K562 (cell line): ENCODE measurements at regions not wholly inside any gene's neighbourhood (a gene's known extent, or its start where the extent isn't known, plus 50 kb on each side); places are given as distances from the start of the nearest gene placed in this dataset.

Source experiments
- ARID1B ChIP-seq: fragments of 450-650 bp; IDR thresholded peaks from 2 replicates; pipeline ENCODE4 v1.6.1; 2016; ENCODE audit warnings: antibody characterized with exemption, mild to moderate bottlenecking, inconsistent platforms
- BCLAF1 ChIP-seq, 2 experiments: fragments of 450-650 bp in 1 of 2; IDR thresholded peaks; 2 replicates each; pipeline ENCODE4 v1.6.1; 2011 to 2017; ENCODE audit warnings: low read depth in 2 of 2, antibody characterized with exemption in 1 of 2, borderline replicate concordance in 1 of 2, low read length in 1 of 2, mild to moderate bottlenecking in 1 of 2, mixed read lengths in 1 of 2; ENCODE audit not compliant: control insufficient read depth in 1 of 2
- CBX3 ChIP-seq, 2 experiments: IDR thresholded peaks; 1 replicate in 1 of 2; 2 replicates in 1 of 2; pipeline ENCODE4 v1.6.1; 2012; ENCODE audit warnings: inconsistent platforms in 2 of 2, low read length in 2 of 2, borderline replicate concordance in 1 of 2, control low read depth in 1 of 2
- CBX8 ChIP-seq: fragments of 200-600 bp; sonication (generic); IDR thresholded peaks from 2 replicates; pipeline ENCODE4 v1.6.1; 2012; ENCODE audit warnings: borderline replicate concordance, mixed run types, low read depth, mild to moderate bottlenecking, moderate library complexity, mixed read lengths, low read length, control low read depth, inconsistent platforms; ENCODE audit not compliant: poor library complexity, severe bottlenecking; ENCODE audit errors: extremely low read depth
- DNMT1 ChIP-seq: fragments of 450-650 bp; IDR thresholded peaks from 2 replicates; pipeline ENCODE4 v1.6.1; 2016; ENCODE audit warnings: antibody characterized with exemption, mild to moderate bottlenecking
- HDAC1 ChIP-seq, 2 experiments: fragments of 450-650 bp; IDR thresholded peaks; 2 replicates each; pipeline ENCODE4 v1.6.1; 2016 to 2017; ENCODE audit warnings: inconsistent platforms in 1 of 2, mild to moderate bottlenecking in 1 of 2, moderate library complexity in 1 of 2
- IRF9 ChIP-seq: fragments of 450-650 bp; IDR thresholded peaks from 2 replicates; pipeline ENCODE4 v1.6.1; 2016; ENCODE audit warnings: missing biosample characterization, missing genetic modification characterization
- KLF16 ChIP-seq: IDR thresholded peaks from 2 replicates; pipeline ENCODE4 v1.6.1; 2016; ENCODE audit warnings: antibody characterized with exemption
- LEF1 ChIP-seq: fragments of 450-650 bp; IDR thresholded peaks from 2 replicates; pipeline ENCODE4 v1.6.1; 2016; ENCODE audit warnings: mild to moderate bottlenecking
- PTRF ChIP-seq: fragments of 450-650 bp; IDR thresholded peaks from 2 replicates; pipeline ENCODE4 v1.6.1; 2016; ENCODE audit warnings: mild to moderate bottlenecking, missing genetic modification characterization, missing compliant biosample characterization
- TAF9B ChIP-seq: fragments of 450-650 bp; IDR thresholded peaks from 2 replicates; pipeline ENCODE4 v1.6.1; 2018; ENCODE audit warnings: mild to moderate bottlenecking; ENCODE audit not compliant: partially characterized antibody
- TCF7L2 ChIP-seq: fragments of 150-350 bp; IDR thresholded peaks from 2 replicates; pipeline ENCODE4 v1.6.1; 2016; ENCODE audit warnings: low read depth, mild to moderate bottlenecking, low read length, moderate library complexity
- TGIF2 ChIP-seq: sonication (generic); formaldehyde crosslinking; IDR thresholded peaks from 2 replicates; pipeline ENCODE4 v1.8.1; 2022; ENCODE audit warnings: mild to moderate bottlenecking, missing genetic modification reagents, moderate library complexity
- ZBTB34 ChIP-seq: fragments of 250-450 bp; sonication (Bioruptor Pico); IDR thresholded peaks from 2 replicates; pipeline ENCODE4 v1.8.0; 2021; ENCODE audit warnings: mild to moderate bottlenecking, moderate library complexity
- ZBTB49 ChIP-seq: sonication (generic); formaldehyde crosslinking; IDR thresholded peaks from 2 replicates; pipeline ENCODE4 v1.8.0; 2022; ENCODE audit warnings: missing genetic modification reagents, mild to moderate bottlenecking, borderline replicate concordance
- ZMIZ1 ChIP-seq, 2 experiments: fragments of 150-350 bp in 1 of 2; IDR thresholded peaks; 2 replicates each; pipeline ENCODE4 v1.6.1; 2012 to 2016; ENCODE audit warnings: low read depth in 2 of 2, low read length in 2 of 2, mild to moderate bottlenecking in 1 of 2, moderate library complexity in 1 of 2
- ZZZ3 ChIP-seq: fragments of 450-650 bp; IDR thresholded peaks from 2 replicates; pipeline ENCODE4 v1.6.1; 2016; ENCODE audit warnings: antibody characterized with exemption, mild to moderate bottlenecking, moderate library complexity

DNA sequence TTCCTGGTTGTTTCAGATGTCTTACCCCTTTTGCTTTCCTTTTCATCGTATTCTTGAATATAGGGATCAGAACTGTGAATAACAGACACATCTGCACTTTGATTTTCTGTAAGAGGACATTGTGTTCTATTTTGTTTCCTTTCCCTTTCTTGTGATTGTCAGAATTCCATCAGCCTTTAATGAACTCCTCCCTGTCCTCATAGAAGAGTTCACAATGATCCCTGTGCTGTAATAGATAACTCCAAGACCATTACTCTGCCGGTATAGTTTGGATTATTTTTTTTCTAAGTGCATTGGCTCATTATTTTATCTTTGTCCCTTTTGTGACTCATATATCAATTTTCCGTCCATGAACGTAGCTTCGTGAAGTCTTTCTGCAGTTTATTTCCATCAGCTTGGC, 59.7 kb upstream of the PRDM8 start (continued):
- TF ChIP-seq ZMIZ1 (IDR thresholded peaks at IDR 0.05; ENCODE audit: low read depth in 2 of 2, low read length in 2 of 2) (no peak), ZBTB34 (no peak), KLF16 (no peak), PTRF (tag) (no peak), TCF7L2 (no peak), ARID1B (peak; percentile 67), ZZZ3 (no peak), CBX3 (IDR thresholded peaks at IDR 0.05; ENCODE audit: borderline replicate concordance in 1 of 2, low read length in 2 of 2) (no peak), TGIF2 (CRISPR knock-in tag) (no peak), HDAC1 (IDR thresholded peaks at IDR 0.05) (0 out of 4 replicates have a peak, but pooled peaks of 1 of the 2 experiments have one; percentile 12), CBX8 (no peak), IRF9 (tag) (no peak), DNMT1 (no peak), TAF9B (no peak), BCLAF1 (IDR thresholded peaks at IDR 0.05; ENCODE audit: borderline replicate concordance in 1 of 2, control insufficient read depth in 1 of 2, low read depth in 2 of 2, low read length in 1 of 2) (no peak), ZBTB49 (CRISPR knock-in tag) (no peak), LEF1 (0 out of 2 replicates have a peak, but pooled peaks have one; percentile 36)
